HUDEP-2 (cell line): ENCODE measurements at regions not wholly inside any gene's neighbourhood (a gene's known extent, or its start where the extent isn't known, plus 50 kb on each side); places are given as distances from the start of the nearest gene placed in this dataset.
"Not testable (repeated sequence)": the region's sequence is repeated elsewhere in the genome, so short reads cannot be mapped to it uniquely, and the experiment has no call there.

Experiments used
- DNase-seq, 76 experiments: peaks; one replicate each; lab custom pipeline; 2025; ENCODE audit not compliant: unreplicated experiment in 76 of 76; lab: John Stamatoyannopoulos, UW

DNA sequence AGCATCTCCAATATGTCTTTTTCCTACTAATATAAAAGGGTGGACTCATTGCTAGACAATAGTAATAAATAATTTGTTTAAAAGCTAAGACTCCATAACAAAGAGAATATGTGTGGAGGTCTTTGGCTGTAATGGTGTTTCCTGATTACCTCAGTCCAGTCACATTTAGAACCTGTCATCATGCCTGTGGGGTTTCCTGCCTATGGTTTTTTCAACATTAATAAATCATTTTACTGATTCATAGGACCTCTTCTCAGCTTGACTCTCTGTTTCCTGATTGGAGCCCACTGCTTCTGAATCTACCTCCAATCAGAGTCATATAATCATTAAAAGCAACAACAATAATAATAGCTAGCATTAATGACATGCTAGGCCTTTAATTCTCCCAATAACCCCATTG is 52.4 kb upstream of the GNAI1 start:
- no peak for DNase-seq

DNA sequence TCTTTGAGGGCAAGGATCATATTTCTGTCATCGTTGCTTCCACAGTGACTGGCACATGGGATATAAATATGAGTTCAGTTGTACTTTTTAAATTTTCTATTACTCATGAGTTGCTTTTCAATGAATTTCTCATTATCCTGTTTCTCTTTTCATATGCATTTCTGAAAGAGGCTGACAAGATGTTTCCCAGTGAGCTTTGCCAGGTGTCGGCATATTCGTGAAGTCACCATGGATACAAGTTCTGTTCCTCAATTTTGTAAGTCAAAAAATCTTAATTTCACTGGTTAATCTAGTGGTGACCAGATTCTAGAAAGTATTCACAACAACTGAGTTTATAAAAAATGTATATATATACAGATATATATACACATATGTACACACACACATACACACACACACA is 55.7 kb upstream of the GNAI1 start:
- no peak for DNase-seq

DNA sequence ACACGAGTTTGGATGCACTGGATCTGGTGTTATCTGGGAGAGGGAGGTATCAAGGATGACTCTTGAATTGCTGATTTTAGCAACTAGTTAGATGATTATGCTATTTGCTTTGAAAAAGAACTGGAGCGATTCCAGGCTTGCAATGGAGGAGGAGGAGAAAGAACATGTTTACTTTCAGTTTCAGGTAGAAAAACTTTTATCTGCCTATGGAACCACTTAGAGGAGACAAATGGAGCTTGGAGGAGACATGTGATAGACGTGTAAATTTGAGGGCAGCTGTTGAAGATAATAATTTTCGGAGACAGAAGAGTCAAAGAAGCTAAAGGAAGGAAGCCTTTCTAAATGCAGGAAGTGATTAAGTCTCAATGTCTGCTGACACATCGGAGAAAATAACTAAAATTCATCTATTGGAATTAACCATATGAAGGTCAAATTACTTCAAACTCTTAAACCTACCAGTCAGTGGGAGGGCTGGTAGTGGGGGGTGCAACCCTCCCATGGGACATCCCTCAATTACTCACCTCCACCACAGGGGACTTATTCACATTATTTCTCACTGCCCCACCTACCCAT is 56.4 kb upstream of the GNAI1 start:
- DNase-seq = no peak

DNA sequence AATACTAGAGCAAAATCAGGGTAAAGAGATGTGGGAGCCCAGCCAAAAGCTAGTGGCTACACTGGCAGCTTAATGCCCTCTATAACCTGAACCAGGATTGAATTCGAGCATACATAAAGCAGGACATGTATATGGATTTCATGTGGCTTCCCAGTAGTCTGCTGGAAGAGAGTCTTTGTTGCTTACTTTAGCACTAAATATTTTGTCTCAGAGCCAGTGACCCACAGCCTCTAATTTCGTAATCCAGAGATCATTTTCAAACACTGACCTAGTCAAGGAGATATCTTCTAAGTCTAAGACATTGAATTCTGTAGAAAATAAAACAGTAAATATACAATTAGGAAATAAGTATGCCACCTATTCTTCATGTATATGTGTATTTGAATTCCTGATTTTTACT is 64.2 kb upstream of the GNAI1 start:
- DNase-seq = no peak

DNA sequence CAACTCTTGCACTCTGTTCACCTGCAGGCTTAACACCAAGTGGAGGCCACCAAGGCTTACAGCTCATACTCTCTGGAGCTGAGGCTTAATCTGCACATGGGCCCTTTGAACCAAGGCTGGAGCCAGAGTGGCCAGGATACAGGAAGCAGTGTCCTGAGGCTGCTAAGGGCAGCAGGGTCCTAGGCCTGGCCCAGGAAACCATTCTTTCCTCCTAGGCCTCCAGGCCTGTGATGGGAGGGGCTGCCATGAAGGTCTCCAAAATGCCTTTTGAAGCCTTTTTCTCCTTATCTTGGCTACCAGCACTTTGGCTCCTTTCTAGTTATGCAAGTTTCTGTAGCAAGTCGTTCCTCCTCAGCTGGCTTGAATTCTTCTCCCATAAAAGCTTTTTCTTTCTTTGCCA is 68.0 kb upstream of the GNAI1 start:
- no peak for DNase-seq

DNA sequence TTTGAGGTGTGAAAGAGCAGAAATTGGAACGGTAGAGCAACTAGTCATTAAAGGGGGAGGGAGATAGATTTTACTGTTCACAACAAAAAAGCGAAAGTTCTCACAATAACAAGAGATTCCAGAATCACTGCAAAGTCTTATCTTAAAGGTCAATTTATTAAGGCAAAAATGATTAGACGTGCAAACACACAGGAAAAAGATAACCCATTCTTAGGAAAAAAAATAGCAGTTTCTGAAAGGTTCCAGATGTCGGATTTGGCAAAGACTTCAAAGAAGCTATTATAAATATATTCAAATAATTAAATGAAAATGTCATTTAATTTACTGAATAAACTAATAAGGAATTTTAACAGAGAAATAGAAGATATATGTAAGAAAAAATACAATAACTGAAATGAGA is 70.8 kb upstream of the GNAI1 start:
- no peak for DNase-seq

DNA sequence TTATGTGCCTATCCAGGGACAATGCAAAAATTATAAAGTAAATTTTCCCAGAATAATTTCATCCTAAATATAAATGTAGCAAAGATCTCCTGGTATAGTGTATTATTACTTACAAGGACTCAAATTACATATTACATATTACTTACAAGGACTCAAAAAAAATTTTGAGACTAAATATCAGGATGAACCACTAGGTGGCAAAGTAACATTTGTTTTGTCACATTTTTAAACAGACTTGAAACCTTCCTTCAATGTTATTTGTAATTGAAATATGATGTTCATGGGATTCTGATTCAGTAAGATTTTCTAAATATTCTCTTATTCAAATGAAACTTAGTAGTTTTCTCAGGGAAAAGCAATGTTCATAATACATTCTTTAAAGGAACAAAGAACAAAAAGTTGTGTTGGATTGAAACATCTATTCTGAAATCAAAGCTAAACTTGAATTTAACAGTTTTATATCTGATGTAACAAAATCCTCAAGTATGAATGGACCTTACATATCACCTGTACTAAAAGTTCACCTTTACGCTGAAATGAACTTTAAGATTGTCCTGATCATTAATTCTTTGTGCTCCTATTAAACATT is 74.3 kb upstream of the GNAI1 start:
- peak in 11 of 76 experiments; percentile 0 to 24 (median 5) for DNase-seq

DNA sequence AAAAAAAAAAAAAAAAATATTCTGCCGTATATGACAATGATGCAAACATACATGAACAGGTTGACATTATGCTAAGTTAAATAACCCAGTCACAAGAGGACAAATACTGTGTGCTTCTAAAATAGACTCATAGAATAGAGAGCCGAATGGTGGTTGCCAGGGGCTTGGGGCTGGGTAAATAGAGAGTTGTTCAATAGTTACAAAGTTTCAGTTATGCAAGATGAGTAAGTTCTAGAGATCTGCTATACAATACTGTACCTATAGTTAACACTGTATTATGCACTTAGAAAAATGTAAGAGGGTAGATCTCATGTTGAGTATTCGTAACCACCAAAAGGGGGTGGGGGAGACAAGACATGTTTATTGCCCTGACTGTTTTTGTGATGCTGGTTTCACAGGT is 77.1 kb upstream of the GNAI1 start:
- DNase-seq = no peak

DNA sequence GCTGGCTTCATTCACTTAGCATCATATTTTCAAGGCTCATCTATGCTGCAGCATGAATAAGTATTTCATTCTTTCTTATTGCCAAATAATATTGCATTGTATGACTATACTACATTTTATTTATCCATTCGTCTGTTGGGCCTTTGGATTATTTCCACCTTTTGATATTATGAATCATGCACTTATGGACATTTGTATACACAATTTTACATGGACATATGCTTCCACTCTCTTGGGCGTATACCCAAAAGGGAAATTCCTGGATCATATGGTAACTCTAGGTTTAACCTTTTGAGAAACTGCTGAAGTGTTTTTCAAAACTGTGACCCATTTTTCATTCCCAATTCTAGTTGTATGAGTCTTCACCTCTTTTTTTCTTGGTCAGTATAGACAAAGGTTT is 80.3 kb upstream of the GNAI1 start:
- DNase-seq = no peak

DNA sequence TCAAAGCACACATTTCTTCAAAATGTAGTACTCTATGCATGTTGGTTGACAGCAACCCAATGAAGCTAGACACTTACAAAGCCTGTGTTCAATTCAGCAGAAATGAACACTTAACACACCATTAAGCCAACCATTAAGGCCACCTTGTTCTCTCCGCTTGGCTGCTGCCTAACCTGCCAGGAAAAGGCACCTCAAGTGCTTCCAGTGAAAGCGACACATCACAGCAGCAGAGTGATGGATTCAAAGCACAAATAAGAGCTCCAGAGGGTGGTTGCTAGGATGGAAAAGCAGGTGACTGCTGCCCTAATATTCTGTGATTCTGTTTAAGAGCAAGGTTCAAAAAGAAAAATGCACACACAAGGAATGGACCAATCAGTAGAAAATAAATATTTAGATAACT is 81.5 kb upstream of the GNAI1 start:
- DNase-seq = no peak

DNA sequence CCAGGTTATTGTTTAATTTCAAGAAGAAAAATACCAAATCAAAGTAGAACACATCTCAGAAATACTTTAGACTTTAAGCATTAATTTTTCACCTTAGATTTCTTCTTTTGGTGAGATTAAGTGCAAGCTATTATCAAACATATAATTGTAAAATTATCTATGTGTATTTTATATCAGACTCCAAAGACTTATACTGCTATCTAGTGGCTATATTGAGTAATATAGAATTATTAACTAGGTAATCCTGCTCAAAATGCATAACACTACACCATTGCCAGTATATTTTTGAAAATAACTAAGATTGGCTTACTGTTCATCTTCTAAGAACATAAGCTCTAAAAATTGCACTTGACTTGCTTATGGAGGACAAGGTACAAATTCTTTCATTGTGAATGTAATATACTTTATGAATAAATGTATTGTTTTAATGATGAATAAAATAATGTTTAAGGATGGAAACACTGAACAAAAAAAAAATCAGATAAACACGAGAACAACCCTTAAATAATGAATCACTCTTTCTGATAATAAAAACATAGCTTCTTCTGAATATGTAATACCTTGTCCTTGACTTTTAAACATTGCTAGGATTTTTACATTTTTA is 86.7 kb upstream of the GNAI1 start:
- DNase-seq = no peak

DNA sequence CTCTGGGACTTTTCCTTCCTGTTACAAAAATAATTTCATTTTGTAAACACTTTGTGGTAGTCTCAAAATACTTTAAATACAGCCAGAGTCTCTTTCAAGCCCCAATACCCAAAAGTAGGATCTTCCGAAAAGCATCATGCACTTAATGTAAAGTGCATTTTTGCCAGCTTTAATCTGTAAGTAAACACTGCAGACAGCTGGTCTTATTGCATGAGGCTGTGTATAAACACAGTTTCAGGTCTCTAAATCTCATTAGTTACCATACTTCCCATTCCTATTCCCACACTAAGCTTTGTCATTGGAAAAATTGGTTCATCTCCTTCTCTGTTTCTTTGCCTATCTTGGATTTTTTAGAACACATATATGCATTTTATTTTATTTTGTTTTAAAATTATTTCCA is 87.6 kb upstream of the GNAI1 start:
- no peak for DNase-seq

DNA sequence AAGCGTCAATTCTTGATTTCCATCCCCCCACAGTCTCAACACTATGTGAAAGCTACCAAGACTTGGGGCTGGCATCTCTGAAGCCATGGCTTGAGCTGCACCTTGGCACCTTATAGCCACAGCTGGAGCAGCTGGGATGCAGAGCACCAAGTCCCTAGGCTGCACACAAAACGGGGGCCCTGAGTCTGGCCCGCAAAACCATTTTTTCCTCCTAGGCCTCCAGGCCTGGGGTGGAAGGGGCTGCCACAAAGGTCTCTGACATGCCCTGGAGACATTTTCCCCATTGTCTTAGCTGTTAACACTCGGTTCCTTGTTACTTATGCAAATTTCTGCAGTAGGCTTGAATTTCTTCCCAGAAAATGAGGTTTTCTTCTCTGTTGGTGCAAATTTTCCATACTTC is 89.8 kb upstream of the GNAI1 start:
- no peak for DNase-seq

DNA sequence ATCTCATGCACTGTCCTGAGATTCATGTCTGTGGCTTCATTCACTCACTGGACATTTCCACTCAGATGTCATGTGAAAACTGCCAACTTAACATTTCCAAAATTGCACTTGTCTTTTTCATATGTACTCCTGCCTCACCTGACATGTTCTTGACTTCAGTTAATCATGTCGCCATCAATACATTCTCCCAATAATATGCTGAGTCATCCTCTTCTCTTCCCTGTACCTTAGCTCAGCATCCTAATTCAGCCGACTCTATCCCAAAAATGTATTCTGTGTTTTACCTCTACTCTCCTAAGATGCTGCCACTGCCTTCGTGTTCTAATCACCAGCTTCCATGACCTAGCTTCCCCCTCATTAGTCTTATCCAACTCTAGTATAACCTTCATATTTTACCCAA is 93.9 kb upstream of the GNAI1 start:
- no peak for DNase-seq

DNA sequence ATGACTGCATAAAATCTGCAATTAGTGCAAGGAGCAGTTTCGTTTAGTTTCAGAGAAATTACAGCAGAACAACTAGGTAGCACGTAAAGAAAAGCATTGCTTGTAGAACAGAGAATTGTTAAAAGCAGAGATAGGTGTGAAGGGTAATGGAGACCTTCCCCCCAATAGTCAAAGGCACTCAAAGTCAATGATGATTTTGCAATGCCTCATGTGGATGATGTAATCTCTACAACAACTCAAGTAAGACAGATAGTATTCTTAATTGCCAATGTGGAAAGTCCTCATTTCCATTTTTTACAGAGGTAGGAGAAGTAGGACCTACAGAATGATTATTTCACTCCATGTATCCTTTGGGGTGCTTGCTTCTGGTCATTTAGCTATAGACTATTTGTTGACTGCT is 94.3 kb upstream of the GNAI1 start:
- no peak for DNase-seq

DNA sequence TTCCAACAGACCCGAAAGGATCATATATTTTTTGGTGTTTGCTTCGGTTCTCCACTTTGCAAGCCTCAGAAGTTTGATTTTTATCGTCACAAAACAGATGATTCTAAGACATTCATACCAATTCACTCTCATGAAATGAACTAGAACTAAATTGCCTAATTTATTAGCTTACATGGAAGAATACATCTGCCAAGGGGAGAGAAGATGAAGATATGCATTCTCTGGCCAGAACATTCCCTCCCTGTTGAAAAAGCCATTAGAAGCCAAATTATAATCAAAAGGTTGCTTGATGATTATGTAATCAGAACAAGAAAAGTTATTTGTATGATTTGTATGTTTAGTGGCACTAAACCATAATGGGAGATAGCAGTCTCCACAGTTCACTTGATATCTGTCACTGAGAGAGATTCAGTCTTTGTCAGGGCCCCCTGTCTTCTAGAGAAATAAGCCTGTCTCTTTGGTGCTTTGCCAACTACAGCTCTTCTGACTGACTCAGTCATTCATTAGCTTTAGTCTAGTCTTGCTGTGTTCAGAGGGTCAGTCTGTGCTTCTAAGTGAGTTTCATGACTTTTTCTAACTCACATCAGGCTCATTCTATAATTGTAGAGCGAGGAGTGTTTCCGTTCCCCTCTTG is 95.3 kb upstream of the GNAI1 start:
- no peak for DNase-seq

DNA sequence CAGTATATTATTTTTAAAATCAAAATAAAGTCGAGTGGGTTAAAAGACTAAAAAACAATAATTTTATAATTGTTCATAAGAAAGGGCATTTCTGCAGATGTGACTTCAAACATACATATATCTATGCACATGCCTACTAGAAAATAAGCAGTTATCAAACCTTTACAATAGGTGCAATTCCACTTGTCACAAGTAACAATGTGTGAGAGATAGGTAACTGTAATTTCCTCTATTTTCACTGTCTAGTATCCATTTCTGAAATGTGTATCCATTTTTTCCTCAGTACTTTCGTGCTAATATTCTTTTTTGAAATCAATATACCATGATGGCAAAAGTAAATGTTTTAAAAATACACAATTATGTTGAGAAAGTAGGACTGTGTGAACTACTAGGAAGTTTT is 96.9 kb upstream of the GNAI1 start:
- DNase-seq = no peak

DNA sequence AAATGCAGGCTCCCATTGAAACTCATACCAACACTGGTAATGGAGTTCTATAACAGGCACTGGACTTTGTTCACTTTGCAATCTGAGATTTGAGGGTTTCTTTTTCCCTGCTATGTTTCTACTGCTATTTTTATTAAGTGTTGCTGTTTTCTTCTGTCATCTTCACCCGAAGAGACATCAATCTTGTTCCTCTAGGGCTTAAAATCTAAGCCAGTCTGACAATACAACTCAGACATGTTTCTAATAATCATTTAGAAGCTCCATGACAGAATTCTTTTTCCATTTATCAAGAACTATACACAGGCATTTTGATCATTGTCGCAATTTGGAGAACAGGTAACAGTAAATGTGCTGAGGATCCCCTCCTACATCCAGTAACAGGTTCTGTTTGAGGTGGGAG is 98.5 kb upstream of the GNAI1 start:
- no peak for DNase-seq

DNA sequence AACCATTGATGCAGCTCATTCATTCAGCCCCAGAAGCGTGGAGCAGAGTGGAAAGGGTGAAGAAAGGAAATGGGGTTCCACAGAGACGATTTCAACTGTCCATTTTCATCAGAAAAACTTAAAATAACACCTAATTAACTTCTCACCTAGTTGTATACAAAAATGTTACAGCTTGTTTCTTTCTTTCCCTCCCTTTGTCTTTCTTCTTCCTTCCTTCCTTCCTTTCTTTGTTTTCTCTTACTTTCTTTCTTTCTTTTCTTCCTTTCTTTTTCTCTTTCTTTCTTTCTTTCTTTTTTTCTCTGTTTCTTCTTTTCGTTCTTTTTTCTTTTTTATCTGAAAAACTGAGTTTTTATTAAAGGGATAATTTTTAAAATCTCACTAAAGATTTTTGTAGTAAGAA is 105.9 kb upstream of the GNAI1 start:
- no peak for DNase-seq

DNA sequence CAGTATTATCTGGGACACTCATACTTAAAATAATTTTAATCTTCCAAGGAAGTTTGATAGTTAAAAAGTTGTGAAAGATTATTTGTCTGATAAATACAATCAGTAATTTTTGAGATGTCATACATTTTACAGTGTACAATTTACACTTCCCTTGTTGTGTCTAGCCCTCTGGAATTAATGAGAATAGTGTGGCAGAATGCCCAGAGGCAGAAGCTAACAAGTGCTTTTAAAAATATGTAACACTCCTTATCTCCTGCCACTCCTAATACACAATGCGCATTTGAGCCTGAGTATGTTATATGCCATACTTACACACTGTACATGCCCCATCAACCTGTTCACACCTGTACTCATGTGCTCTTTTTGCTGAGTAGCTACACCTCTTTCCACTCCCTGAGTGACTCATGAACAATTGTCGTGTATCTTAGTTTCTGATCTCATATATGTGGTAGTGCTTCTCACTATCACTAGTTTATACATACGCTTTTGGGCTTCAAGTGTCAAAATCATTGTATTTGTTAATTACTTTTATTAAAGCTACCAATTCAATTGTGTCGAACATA is 106.9 kb upstream of the GNAI1 start:
- DNase-seq = no peak

DNA sequence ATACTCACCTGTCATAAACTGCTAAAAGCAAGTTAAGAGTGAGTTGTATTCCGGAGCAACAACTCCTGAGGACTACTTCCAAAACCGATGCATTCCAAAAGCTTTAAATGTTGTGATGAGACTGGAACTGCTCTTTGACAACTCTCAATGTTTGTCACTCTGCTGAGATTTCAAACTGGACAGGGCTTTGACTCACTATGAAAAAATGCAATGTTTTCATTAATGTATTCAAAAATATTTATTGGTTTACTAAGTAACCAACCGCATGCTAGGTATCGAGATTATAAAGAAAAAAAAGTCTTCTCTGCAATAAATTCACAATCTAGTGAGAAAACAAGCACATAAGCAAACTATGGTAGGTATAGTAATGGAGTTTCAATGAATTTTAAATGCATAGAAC is 107.9 kb upstream of the GNAI1 start:
- DNase-seq = no peak

DNA sequence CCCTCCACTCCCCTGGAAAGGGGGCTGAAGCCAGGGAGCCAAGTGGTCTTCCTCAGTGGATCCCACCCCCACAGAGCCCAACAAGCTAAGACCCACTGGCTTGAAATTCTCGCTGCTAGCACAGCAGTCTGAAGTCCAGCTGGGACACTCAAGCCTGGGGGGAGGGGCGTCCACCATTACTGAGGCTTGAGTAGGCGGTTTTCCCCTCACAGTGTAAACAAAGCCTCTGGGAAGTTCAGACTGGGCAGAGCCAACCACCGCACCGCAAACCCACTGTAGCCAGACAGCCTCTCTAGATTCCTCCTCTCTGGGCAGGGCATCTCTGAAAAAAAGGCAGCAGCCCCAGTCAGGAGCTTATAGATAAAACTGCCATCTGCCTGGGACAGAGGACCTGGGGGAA is 114.4 kb upstream of the GNAI1 start:
- not testable (repeated sequence) for DNase-seq
